H1 (cell line): ENCODE measurements at regions not wholly inside any gene's neighbourhood (a gene's known extent, or its start where the extent isn't known, plus 50 kb on each side); places are given as distances from the start of the nearest gene placed in this dataset.

Experiments used
- CTCF ChIA-PET: fragments of 300-600 bp; sonication (Branson Sonifier 250); formaldehyde crosslinking; loops from one replicate; lab custom pipeline; 2021; ENCODE audit not compliant: partially characterized antibody; lab: Charles Lee
- POLR2A ChIA-PET: fragments of 300-600 bp; sonication (Branson Sonifier 250); formaldehyde crosslinking; loops from one replicate; lab custom pipeline; 2021; ENCODE audit warnings: inconsistent platforms; ENCODE audit not compliant: partially characterized antibody; lab: Charles Lee
- DNase-seq, 2 experiments: peaks; one replicate each; pipeline versions ENCODE4 v3.0.0 to v3.0.0-alpha.2; 2010 to 2022; ENCODE audit warnings: low spot score in 2 of 2, low read depth in 1 of 2, mixed read lengths in 1 of 2
- FAIRE-seq: peaks from 2 replicates; lab custom pipeline; 2011; peaks lifted over from hg19 to GRCh38; lab: Jason Lieb, UNC
- H2AFZ ChIP-seq: 2 replicates; pipeline ENCODE4 v1.8.1; 2012; ENCODE audit warnings: low read length, inconsistent platforms
- H2AK5ac ChIP-seq: 2 replicates; pipeline ENCODE4 v1.6.1; 2013; ENCODE audit warnings: low read depth, low read length
- H2BK120ac ChIP-seq: replicated peaks from 2 replicates; pipeline ENCODE3; 2013; ENCODE audit warnings: low read depth, low read length, inconsistent platforms
- H2BK12ac ChIP-seq: 2 replicates; pipeline ENCODE4 v1.6.1; 2013; ENCODE audit warnings: low read depth, low read length
- H2BK15ac ChIP-seq: 2 replicates; pipeline ENCODE4 v1.6.1; 2013; ENCODE audit warnings: low read length
- H2BK20ac ChIP-seq: 2 replicates; pipeline ENCODE4 v1.6.1; 2013; ENCODE audit warnings: low read length
- H2BK5ac ChIP-seq: 2 replicates; pipeline ENCODE4 v1.6.1; 2013; ENCODE audit warnings: low read depth, low read length
- H3K14ac ChIP-seq: 2 replicates; pipeline ENCODE4 v1.6.1; 2013; ENCODE audit warnings: inconsistent platforms; ENCODE audit not compliant: insufficient read length
- H3K18ac ChIP-seq: 2 replicates; pipeline ENCODE4 v1.6.1; 2013; ENCODE audit warnings: low read length; ENCODE audit errors: extremely low read depth
- H3K23ac ChIP-seq: 2 replicates; pipeline ENCODE4 v1.6.1; 2013; ENCODE audit warnings: inconsistent platforms; ENCODE audit not compliant: insufficient read length
- H3K23me2 ChIP-seq: 2 replicates; pipeline ENCODE4 v1.6.1; 2013; ENCODE audit warnings: low read depth, low read length
- H3K27ac ChIP-seq: 2 replicates; pipeline ENCODE4 v1.6.1; 2011; ENCODE audit warnings: low read depth, low read length, inconsistent platforms
- H3K27me3 ChIP-seq, 4 experiments: replicated peaks in 1 of 4; 1 replicate in 1 of 4; 2 replicates in 3 of 4; pipeline versions ENCODE4 v1.6.1 to v1.8.1; 2011 to 2013; ENCODE audit warnings: low read length in 3 of 4, mild to moderate bottlenecking in 3 of 4, inconsistent platforms in 2 of 4, mixed read lengths in 2 of 4, moderate library complexity in 1 of 4; ENCODE audit not compliant: control insufficient read depth in 3 of 4, insufficient read depth in 3 of 4; ENCODE audit errors: extremely low read depth in 1 of 4
- H3K36me3 ChIP-seq, 4 experiments: 2 replicates each; pipeline versions ENCODE4 v1.6.1 to v1.8.1; 2011 to 2013; ENCODE audit warnings: mild to moderate bottlenecking in 4 of 4, low read length in 3 of 4, moderate library complexity in 2 of 4, control low read depth in 1 of 4, inconsistent platforms in 1 of 4; ENCODE audit not compliant: insufficient read depth in 4 of 4, control insufficient read depth in 2 of 4
- H3K4ac ChIP-seq: replicated peaks from 2 replicates; pipeline ENCODE3; 2013; ENCODE audit warnings: low read length, low read depth, mixed read lengths, inconsistent platforms; ENCODE audit not compliant: insufficient read length
- H3K4me1 ChIP-seq, 4 experiments: replicated peaks in 1 of 4; 1 replicate in 1 of 4; 2 replicates in 3 of 4; pipeline versions ENCODE4 v1.6.1 to v1.8.1; 2011 to 2013; ENCODE audit warnings: low read length in 3 of 4, inconsistent platforms in 2 of 4, mixed read lengths in 1 of 4; ENCODE audit not compliant: insufficient read depth in 4 of 4, control insufficient read depth in 3 of 4
- H3K4me2 ChIP-seq, 2 experiments: 2 replicates each; pipeline versions ENCODE4 v1.6.1 to v1.8.1; 2011 to 2013; ENCODE audit warnings: low read depth in 2 of 2, low read length in 2 of 2, control low read depth in 1 of 2, inconsistent platforms in 1 of 2, mild to moderate bottlenecking in 1 of 2; ENCODE audit not compliant: insufficient read depth in 1 of 2
- H3K4me3 ChIP-seq, 4 experiments: fragments of 200-600, 300-600 bp in 1 of 4; sonication (generic), shearing (Covaris generic), sonication (Bioruptor Twin) in 1 of 4; 2 replicates each; pipeline versions ENCODE4 v1.5.1 to v1.8.1; 2011 to 2016; ENCODE audit warnings: low read length in 4 of 4, low read depth in 3 of 4, control low read depth in 2 of 4, inconsistent platforms in 2 of 4, mild to moderate bottlenecking in 2 of 4, mixed read lengths in 1 of 4, moderate library complexity in 1 of 4; ENCODE audit not compliant: insufficient read depth in 2 of 4; ENCODE audit errors: extremely low read depth in 1 of 4
- H3K56ac ChIP-seq: replicated peaks from 2 replicates; pipeline ENCODE3; 2013; ENCODE audit warnings: low read depth, mild to moderate bottlenecking, mixed read lengths, low read length, inconsistent platforms; ENCODE audit not compliant: insufficient read length
- H3K79me1 ChIP-seq: 2 replicates; pipeline ENCODE4 v1.6.1; 2013; ENCODE audit warnings: low read depth, low read length, control low read depth
- H3K79me2 ChIP-seq, 2 experiments: 2 replicates each; pipeline versions ENCODE4 v1.6.1 to v1.8.1; 2012 to 2013; ENCODE audit warnings: low read length in 2 of 2, mild to moderate bottlenecking in 2 of 2, inconsistent platforms in 1 of 2; ENCODE audit not compliant: insufficient read depth in 2 of 2, control insufficient read depth in 1 of 2
- H3K9ac ChIP-seq, 4 experiments: replicated peaks in 1 of 4; 1 replicate in 1 of 4; 2 replicates in 3 of 4; pipeline versions ENCODE4 v1.6.1 to v1.8.1; 2011 to 2013; ENCODE audit warnings: low read depth in 3 of 4, low read length in 3 of 4, control low read depth in 2 of 4, mild to moderate bottlenecking in 2 of 4, moderate library complexity in 2 of 4, inconsistent platforms in 1 of 4; ENCODE audit errors: extremely low read depth in 1 of 4
- H3K9me3 ChIP-seq, 2 experiments: 2 replicates each; pipeline versions ENCODE4 v1.6.1 to v1.8.1; 2012 to 2013; ENCODE audit warnings: mild to moderate bottlenecking in 2 of 2, moderate library complexity in 2 of 2, control low read depth in 1 of 2, inconsistent platforms in 1 of 2, low read depth in 1 of 2, low read length in 1 of 2, mixed read lengths in 1 of 2; ENCODE audit not compliant: insufficient read depth in 2 of 2
- H4K20me1 ChIP-seq, 2 experiments: replicated peaks in 1 of 2; 2 replicates each; pipeline versions ENCODE3 to v1.8.1; 2011 to 2013; ENCODE audit warnings: inconsistent platforms in 2 of 2, low read length in 2 of 2, mild to moderate bottlenecking in 1 of 2; ENCODE audit not compliant: insufficient read depth in 2 of 2, control insufficient read depth in 1 of 2
- H4K5ac ChIP-seq: 2 replicates; pipeline ENCODE4 v1.6.1; 2013; ENCODE audit warnings: low read length, low read depth, mixed read lengths, inconsistent platforms; ENCODE audit not compliant: insufficient read length
- H4K8ac ChIP-seq: 2 replicates; pipeline ENCODE4 v1.8.0; 2013; ENCODE audit warnings: mild to moderate bottlenecking, moderate library complexity, low read length, inconsistent platforms; ENCODE audit not compliant: insufficient read depth; ENCODE audit errors: extremely low read depth
- H4K91ac ChIP-seq: replicated peaks from 2 replicates; pipeline ENCODE3; 2013; ENCODE audit warnings: low read length, mixed read lengths, inconsistent platforms; ENCODE audit not compliant: insufficient read length
- EZH2 ChIP-seq: fragments of 200-600 bp; sonication (generic); IDR thresholded peaks from 2 replicates; pipeline ENCODE4 v1.7.1; 2012; ENCODE audit warnings: low read depth, mild to moderate bottlenecking, moderate library complexity, low read length, inconsistent platforms; ENCODE audit not compliant: severe bottlenecking
- KDM5A ChIP-seq: fragments of 200-600 bp; IDR thresholded peaks from 2 replicates; pipeline ENCODE4 v1.7.1; 2012; ENCODE audit warnings: mild to moderate bottlenecking, low read length, inconsistent platforms, mixed read lengths
- RBBP5 ChIP-seq: IDR thresholded peaks from 2 replicates; pipeline ENCODE4 v1.7.1; 2012; ENCODE audit warnings: low read depth, mild to moderate bottlenecking, inconsistent platforms, low read length, moderate library complexity, borderline replicate concordance
- WGBS, 2 experiments: shearing (Covaris generic) in 1 of 2; methylation state at CpG; one replicate each; pipeline versions ENCODE4 v1.1.6 to v1.1.7; 2013 to 2015; ENCODE audit warnings: low lambda C conversion rate in 2 of 2, mixed read lengths in 2 of 2, inconsistent platforms in 1 of 2, low coverage in 1 of 2, missing lambda C conversion rate in 1 of 2; ENCODE audit not compliant: insufficient replicate concordance in 2 of 2, insufficient coverage in 1 of 2, insufficient read length in 1 of 2; ENCODE audit errors: extremely low coverage in 1 of 2, missing lambda C conversion rate in 1 of 2; 5-methylcytosine and 5-hydroxymethylcytosine counted together

DNA sequence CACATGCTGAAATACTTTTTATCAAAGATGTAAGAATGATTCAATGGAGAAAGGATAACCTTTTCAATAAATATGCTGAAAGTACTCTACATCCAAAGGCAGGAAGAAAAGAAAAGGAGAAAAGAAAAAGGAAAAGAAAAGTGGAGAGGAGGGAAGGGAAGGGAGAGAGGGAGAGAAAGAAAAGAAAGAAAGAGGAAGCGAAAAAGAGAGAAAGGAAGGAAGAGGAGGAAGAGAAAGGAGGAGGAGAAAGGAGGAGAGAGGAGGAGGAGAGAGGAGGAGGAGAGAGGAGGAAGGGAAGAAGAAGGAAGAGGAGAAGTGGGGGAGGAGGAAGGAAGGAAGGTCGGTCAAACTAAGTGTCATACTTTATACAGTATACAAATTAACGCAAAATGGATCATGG, 297.4 kb upstream of the HSF2 start:
- Histone ChIP-seq H3K9ac (no peak overlapping the region), H3K23ac (no peak overlapping the region), H3K27ac (no peak overlapping the region), H3K36me3 (no peaks in the 10 kb centered on the region), H4K5ac (no peak overlapping the region), H3K23me2 (no peaks in the 10 kb centered on the region), H3K18ac (no peak overlapping the region), H2BK20ac (no peak overlapping the region), H4K91ac (no peak overlapping the region), H3K56ac (no peak overlapping the region), H2AK5ac (no peak overlapping the region), H3K9me3 (no peaks in the 10 kb centered on the region), H2BK120ac (no peak overlapping the region), H3K4me1 (no peaks in the 10 kb centered on the region), H3K14ac (no peak overlapping the region), H3K27me3 (peaks cover 0 to 2% (median 0%) of the 10 kb centered on the region in 4 experiments; a peak in 1 of 7 replicates), H3K4ac (no peak overlapping the region), H3K4me3 (no peak overlapping the region), H2BK15ac (no peak overlapping the region), H3K4me2 (no peak overlapping the region), H4K8ac (no peak overlapping the region), H3K79me2 (no peaks in the 10 kb centered on the region), H4K20me1 (no peaks in the 10 kb centered on the region), H2AFZ (0 out of 2 replicates have a peak overlapping the region, but pooled peaks have one; percentile 32), H2BK5ac (no peak overlapping the region), H3K79me1 (no peaks in the 10 kb centered on the region), H2BK12ac (no peak overlapping the region)
- TF ChIP-seq RBBP5 = no peak
- no peak for TF ChIP-seq EZH2
- no peak for TF ChIP-seq KDM5A
- no peak for DNase-seq
- 91% methylated on average over 3 of the region's 3 CpGs; no CpG with 5 or more reads in 1 of the 2 experiments for WGBS, 2 experiments
- POLR2A ChIA-PET = no interaction called here
- no peak for FAIRE-seq
- CTCF ChIA-PET = no interaction called here
